HG03159 (cell line): ENCODE measurements at regions not wholly inside any gene's neighbourhood (a gene's known extent, or its start where the extent isn't known, plus 50 kb on each side); places are given as distances from the start of the nearest gene placed in this dataset.
"Not testable (repeated sequence)": the region's sequence is repeated elsewhere in the genome, so short reads cannot be mapped to it uniquely, and the experiment has no call there.

Experiments
- ATAC-seq: cut with Tn5 transposase; IDR thresholded peaks from one replicate; pipeline ENCODE4 v1.9.1; 2021; ENCODE audit warnings: mild to moderate bottlenecking, moderate library complexity; ENCODE audit not compliant: unreplicated experiment

DNA sequence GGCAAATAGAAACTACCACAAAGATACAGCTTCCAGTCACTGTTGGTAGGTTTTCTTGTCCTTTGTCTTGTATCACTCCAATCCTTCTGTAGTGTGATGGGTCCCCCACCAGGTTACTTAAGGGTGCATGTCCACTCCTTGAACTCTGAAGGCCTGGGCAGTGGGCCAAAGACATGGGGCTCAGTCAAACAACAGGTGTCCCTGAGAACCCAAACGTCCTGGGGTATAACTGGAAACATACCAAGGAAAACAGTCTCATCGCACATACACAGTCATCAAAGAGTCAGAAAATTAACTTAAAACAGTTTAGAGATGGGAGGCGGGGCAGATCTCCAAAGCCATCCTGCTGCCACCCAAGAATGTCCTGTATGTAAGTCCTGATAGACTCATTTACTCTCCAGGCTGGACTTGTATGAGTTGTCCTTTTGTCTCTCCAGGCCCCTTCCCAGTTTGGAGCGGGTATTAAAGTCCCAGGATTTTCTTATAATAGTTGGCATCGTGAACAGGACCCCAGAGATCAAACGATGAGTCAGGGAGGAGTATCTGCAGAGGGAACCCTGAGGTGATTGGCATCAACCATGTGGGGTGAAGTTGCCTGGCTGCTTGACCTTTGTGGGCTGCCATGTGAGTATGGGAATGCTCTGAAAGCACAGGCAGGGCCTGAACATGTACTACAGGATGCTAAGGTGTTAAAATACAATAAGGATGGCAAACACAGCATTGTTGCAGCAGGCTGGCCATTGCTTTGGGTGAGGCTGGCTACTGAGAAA, 613.2 kb upstream of the KLF12 start:
- no peak for ATAC-seq

DNA sequence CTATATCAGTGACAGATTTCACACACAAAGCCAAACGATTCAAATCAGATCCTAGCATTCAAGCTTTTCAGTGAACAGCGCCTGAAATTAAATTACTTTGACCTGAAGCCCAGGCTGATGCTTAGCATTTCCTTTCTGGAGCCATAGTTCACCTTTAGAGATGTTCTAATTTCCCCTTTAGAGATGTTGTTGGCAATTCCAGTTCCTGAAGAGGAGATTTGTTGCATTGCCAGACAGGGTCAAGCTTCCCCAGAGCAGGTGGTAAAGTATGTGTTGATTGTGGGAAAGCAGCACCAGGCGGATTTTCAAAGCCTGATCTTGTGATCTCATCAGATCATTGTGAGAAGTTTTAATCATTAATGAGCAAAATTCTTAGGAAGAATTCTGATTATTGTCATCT, 609.8 kb upstream of the KLF12 start:
- ATAC-seq, result no peak

DNA sequence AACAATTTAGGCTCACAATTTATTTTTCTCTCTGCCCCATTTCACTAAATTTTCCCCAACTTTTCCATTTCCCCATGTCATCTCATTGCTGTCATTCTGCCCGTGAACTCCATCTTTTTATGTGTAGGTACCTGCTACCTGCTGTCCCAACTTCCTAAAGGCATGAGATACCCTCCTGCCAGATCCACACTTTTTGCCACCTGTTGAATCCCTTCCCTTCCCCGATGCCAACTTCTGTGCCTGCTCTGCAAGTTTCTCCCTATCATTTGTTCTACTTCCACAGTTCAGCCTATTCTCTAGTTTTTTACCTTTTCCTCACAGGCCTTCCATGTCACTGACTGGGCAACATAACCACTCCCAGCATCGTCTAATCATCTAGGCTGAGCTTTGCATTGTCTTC, 607.5 kb upstream of the KLF12 start:
- ATAC-seq, result no peak

DNA sequence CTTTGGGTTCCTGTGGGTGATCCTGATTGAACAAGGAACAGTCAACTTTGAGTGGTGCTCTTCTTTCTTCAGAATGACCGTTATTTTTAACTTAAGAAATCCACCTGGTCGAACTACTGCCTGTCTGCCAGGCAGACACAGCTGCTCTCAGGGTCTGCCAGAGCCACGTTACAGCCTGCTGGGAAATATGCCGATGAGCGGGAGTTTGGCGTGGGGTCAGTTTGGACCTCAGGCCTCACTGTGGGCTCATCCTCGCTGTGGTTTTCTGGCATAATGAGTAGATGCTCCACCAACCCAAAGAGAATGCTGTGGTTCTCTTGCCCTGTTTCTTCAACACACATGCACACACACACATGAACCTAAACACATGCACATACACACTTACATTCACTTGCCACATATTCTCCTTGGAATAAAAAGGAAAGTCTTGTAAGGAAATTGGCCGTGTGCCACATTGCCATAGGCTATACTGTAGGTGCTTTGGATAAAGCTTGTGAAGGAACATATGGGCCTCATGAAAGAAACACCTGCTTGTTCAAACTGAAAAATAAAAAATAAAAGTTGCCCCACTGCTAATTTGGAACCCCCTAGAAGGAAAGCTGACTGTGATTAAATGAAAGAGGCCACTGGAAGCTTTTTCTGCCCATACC, 598.7 kb upstream of the KLF12 start:
- no peak for ATAC-seq

DNA sequence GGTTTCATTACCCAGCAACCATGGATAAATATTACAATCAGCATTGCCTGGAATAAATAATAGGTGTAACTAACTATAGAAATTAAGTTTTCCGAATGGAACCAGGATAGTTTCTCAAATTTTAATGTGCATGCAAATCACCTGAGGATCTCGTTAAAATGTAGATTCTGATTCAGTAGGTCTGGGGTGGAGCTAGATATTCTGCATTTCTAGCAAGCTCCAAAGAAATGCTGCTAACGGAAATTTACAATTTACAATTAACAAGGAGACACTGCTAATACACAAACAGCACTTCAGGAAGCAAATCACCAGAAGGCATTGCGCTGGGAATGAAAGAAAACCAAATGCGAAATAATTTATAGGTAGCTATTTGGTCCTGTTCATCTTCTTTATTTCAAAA, 597.5 kb upstream of the KLF12 start:
- no peak for ATAC-seq

DNA sequence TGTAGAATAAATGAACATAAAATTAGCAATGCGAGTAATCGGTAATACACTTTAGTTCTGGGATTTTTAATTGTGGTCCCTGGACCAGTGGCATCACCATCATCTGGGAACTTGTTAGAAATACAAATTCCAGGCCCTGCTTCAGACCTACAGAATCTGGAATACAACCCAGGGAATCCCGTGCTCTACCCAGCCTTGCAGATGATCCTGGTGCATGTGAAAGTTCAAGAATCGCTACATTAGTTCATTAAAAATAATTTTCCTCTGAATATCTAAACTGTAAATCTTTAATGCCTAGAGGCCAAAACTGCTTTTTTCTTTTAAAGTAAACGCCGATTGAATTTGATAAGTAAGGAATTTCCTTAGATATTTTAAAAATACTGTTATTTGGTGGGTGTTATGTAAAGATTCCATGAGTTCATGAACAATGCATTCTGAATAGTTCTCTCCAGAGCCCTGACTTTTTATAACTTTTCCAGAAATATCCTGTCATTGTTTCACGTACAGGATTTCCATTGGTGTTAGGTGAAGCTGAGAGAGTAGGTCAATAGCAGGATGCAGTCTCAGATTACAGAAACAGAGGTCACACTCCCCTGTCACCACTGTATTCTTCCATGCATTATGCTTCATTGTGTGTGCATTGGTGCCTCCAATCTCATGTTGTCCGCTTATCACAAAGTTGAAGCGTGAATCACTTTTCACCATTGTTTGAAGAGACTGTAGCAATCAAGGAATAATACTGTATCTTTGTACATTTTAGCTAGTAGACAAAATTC, 596.5 kb upstream of the KLF12 start:
- ATAC-seq, result no peak

DNA sequence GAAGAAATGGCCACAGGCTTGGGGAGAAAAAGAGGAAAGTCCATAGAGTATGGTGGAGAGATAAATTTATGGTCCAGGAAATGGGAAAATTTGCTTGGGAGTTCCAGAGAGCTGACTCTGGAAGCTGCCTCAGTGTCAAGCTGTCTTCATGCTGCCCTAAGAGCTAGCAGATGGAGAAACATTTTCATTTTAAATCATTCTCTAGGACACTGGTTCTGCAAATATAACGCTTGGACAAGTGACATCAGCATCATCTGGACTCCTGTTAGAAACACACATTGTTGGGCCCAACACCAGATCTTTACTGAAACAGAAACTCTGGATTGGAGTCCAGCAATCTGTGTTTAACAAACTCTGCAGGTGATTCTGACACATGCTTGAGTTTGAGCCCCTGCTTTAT, 592.0 kb upstream of the KLF12 start:
- ATAC-seq, result no peak

DNA sequence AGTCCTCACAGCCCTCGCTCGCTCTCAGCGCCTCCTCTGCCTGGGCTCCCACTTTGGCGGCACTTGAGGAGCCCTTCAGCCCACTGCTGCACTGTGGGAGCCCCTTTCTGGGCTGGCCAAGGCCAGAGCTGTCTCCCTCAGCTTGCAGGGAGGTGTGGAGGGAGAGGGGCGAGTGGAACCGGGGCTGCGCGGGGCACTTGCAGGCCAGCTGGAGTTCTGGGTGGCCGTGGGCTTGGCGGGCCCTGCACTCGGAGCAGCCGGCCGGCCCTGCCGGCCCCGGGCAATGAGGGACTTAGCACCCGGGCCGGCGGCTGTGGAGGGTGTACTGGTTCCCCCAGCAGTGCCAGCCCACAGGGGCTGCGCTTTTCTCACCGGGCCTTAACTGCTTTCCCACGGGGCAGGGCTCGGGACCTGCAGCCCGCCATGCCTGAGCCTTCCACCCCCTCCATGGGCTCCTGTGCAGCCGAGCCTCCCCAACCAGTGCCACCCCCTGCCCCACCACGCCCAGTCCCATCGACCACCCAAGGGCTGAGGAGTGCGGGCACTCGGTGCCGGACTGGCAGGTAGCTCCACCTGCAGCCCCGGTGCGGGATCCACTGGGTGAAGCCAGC, 584.1 kb upstream of the KLF12 start:
- not testable (repeated sequence) for ATAC-seq

DNA sequence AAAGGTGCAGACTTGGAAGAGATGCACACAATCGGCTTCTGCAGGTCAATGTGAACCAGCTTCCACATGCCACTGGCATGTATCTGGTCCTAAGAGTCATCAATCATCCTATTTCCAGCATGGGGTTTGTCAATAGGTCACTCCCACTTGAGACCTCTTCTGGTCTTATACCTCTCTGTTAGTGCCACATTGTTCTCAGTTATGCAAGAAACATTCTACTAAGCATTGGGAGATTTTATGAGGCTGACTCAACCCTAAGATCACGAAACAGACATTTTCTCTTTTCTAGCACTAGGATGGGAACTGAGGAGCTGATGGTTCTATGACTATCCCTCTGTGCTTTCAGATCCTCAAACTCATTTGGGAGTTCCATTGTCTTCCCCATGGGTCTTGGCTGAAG, 581.5 kb upstream of the KLF12 start:
- ATAC-seq, result no peak

DNA sequence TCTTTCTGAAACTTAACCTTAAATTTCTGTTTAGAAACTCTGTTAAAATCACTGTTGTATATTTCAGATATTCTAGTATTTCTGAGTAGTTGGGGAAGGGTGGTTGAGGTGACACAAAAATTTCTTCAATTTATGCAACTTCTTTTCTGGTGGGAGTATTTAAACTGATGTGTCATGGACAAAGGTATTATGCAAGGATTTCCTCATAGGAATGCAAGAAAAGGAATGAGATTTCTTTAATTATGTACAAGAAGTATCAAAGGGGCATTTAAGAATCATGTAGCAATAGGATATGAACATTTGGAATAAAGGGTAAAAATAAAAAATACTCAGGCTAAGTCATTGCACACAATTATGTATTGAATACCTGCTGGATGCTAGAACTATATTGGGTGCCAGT, 575.8 kb upstream of the KLF12 start:
- ATAC-seq, result no peak

DNA sequence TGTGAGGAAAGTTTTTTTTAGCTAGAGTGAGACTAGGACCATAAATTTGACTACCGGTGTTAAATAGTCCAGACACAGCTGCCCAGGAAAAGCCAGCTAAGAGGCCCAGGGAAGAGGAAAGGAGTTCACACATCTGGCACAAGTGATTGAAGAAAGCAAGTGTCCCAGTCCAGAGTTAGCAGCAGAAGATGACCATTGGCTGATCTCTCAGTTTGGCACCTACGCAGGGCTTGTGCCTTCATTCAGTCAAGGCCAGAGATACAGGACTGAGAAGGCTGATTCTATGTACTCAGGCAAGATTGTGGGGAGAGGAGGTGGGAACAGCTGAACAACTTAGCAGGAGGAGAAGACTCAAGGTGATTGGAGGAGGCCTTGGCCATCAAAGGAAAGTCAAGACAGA, 575.0 kb upstream of the KLF12 start:
- no peak for ATAC-seq

DNA sequence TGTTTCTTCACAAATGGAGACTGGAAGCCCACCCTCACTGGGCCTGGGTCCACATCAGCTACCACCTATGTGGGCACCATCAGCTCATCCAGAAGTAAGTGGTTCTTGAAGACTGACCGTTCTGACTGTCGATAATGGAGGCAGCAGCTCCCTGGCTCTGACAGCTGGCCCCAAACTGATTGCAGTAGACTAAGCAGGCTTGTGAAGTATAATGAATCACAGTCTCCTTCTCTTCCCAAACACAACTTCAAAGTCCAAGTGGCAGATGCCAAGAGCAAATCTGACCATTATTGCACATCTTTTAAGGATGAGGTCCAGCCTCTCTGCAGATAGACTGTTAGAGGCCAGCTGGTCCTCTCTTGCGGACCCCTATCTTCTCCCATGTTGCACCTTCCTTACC, 574.4 kb upstream of the KLF12 start:
- ATAC-seq, result no peak

DNA sequence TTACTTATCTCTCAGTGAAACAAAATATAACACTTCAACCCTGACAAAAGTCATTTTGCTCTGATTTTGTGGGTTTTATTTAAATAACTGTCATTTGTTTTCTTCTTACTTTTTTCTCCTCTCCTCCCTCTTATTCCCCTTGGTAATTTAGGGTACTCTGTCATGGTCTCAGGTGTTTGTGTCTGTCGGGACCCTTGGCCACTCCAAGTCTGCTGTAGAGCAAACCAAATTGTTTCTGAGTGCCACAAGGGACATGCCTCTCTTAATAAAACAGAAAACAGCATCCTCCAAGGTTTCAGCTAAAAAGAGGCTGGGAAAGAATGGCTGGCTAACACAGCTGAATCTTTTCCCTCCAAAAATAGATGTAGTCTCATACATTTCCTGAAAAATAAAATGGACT, 573.1 kb upstream of the KLF12 start:
- ATAC-seq, result no peak

DNA sequence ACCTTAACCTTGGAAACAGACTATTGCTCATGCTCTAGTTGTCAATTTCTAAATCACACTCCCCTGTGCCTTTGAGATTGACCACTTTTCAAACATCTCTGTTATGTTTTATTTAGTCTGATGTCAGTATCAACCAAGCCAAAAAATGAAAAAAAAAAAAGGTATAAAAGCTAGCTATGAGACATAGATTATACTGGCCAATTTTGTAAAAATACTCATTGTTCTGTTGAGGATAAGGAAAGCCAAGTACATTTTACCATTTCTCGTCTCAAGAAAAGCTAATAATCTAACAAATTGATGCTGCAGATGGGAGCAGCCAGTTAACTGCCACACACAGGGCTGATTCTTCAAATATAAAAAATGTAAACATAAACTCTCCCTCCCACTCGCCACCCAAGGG, 572.6 kb upstream of the KLF12 start:
- ATAC-seq, result no peak

DNA sequence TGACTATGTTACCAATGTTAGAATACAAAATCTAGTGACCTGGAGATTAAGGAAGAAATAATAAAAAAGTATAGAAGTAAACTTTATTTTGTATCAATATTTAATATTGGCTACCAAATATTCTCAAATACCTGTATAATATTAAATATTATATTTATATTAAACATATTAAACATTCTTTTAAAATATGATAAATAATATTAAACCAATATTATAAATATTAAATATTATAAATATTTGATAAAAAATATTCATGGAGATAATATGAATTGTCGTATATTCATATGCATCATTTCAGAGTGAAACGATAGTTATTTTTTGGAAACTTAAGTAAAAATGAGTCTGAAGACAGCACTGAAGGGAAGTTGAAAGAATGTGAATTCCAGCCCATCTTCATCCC, 571.2 kb upstream of the KLF12 start:
- ATAC-seq, result no peak

DNA sequence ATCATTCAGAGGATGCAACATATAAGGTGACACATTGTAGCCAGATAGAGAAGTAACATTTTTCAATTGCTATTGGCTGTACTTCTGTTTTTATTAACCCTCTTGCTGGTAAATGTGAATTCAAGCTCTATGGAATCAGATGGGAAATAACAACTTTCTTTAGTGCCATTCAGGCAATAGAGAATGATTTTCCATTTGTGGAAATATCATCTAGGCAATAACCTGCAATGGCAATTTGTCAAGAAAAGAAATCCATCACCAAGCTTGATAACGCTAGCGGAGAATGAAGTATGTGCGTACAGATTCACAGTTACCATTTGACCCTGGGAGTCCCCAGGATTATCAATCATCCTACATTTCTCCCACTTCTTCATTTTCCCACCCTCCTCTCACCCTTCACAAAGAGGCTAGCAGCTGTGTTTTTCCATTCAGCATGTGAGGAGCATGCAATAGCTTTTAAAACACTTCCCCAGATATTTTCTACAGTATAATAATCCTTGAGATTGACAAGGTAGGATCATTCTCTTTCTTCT, 569.7 kb upstream of the KLF12 start:
- ATAC-seq, result no peak

DNA sequence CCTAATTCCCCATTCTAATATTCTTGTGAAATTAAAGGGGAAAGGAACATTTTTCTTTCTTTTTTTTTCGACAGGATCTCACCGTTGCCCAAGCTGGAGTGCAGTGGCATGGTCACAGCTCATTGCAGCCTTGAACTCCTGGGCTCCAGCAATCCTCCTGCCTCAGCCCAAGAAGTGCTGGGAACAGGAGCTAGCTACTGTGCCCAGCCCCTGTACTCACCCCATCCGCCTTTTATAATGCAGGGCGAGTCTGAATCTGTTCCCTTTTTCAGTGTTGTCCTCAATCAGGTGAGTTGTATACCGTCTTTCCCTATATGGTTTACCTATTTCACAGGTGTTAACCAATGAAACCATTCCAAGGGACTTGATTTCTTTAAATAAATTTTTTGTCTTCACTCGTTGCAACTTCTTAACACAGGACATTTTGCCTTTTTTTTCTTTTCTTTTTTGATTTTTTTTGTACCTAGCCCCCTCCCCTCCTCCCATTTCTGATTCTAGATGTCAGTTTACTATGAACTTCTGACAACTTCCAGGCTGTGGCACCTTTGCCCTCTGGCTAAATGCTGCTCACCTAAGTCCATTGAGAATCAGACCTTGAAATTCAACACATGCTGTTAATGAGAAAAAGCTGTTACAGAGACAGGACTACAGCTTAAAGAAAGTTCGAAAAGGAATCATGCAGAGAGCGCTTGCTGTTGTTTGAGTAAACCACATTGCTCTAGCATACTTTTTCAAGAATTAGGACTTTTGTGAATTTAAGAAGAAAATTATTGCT, 562.1 kb upstream of the KLF12 start:
- ATAC-seq, result no peak

DNA sequence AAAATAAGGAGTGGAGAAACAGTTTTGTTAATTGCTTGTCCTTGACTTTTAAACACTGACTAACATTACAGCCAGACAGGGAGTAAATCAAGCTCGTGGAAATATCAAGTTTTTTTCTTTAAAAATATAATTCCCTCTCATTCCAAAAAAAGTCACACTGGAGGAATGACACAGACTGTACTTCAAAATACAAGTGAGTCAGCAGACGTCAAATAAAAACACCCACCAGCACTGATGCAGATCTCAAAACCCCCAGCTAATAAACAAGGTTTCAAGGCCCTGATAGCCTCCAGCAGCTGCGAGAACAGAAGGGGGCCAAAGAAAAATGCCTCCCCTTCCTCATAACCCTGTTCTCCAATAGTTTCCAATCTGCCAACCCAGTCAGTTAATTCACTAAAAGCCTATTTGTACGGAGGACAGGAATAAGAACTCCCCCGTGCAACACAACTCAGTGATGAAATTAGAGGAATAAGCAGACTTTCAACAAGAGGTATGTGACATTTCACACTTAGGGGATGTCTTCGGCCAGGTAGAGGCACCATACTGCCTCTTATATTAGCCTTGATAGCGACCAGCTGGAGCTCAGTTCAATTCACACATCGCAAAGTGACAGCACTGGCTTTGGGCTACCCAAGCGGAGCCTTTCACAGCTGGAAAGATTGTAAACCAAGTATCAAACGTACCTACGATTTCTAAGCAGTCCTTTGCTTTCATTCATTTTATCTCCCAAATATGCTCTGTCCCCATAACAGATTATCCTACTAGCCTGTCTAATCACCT, 561.0 kb upstream of the KLF12 start:
- no peak for ATAC-seq

DNA sequence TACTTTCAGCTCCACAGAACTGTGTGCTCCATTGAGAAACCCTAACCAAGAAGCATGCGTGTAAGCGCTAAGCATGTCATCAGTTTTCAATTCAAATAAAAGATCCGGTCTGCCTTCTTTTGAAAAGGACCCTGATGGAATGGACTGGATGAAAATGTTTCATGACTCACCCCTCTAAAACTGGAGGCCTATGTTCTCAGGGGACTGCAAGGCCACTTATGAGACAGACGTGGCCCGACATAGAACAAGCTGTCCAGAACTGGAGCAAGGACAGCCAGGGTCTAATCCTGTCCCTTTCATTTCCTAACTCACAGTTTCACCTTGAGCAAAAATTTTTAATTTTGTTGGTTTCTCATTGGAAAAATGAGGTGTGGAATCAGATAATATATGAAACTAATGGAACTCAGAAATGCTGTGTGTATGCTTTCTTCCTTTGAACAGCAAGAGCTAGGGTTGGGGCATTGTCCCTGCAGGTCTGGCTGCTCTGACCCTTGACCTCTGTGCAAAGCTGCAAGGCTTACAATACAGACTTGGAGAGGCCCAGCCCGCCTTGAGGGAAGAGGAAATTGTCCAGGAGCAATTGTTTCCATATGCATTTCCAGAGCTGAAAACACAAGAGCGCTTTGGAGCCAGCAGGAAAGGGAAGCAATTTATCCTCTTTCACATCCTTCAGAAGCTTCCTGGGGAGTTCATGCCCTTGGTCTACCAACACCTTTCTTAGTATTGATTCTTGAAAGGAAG, 553.4 kb upstream of the KLF12 start:
- no peak for ATAC-seq
